K562 (cell line): ENCODE measurements at regions not wholly inside any gene's neighbourhood (a gene's known extent, or its start where the extent isn't known, plus 50 kb on each side); places are given as distances from the start of the nearest gene placed in this dataset.

Source experiments
- HCFC1 ChIP-seq: IDR thresholded peaks from 2 replicates; pipeline ENCODE4 v1.6.1; 2012; ENCODE audit warnings: low read depth, low read length, improper control_type of control experiment
- NFIX ChIP-seq: fragments of 250-450 bp; sonication (Bioruptor Pico); IDR thresholded peaks from 2 replicates; pipeline ENCODE4 v1.4.0; 2020; ENCODE audit warnings: low read depth, mild to moderate bottlenecking, moderate library complexity
- TFAM ChIP-seq: fragments of 250-450 bp; sonication (Bioruptor Pico); conservative IDR thresholded peaks from 2 replicates; pipeline ENCODE4 v1.5.0; 2021; ENCODE audit warnings: mild to moderate bottlenecking, moderate library complexity
- TF ChIP-seq, protein P1 (sequence below): fragments of 450-650 bp; formaldehyde crosslinking; IDR thresholded peaks from 2 replicates; pipeline ENCODE4 v1.4.0; 2020; ENCODE audit warnings: mild to moderate bottlenecking, mixed read lengths
- TF ChIP-seq, protein P2 (sequence below): sonication (generic); formaldehyde crosslinking; IDR thresholded peaks from 2 replicates; pipeline ENCODE4 v1.8.0; 2023; ENCODE audit warnings: mild to moderate bottlenecking, missing genetic modification reagents
- TF ChIP-seq, protein P3 (sequence below): fragments of 450-650 bp; formaldehyde crosslinking; IDR thresholded peaks from 2 replicates; pipeline ENCODE4 v1.4.0; 2020; ENCODE audit warnings: mild to moderate bottlenecking, moderate library complexity

DNA sequence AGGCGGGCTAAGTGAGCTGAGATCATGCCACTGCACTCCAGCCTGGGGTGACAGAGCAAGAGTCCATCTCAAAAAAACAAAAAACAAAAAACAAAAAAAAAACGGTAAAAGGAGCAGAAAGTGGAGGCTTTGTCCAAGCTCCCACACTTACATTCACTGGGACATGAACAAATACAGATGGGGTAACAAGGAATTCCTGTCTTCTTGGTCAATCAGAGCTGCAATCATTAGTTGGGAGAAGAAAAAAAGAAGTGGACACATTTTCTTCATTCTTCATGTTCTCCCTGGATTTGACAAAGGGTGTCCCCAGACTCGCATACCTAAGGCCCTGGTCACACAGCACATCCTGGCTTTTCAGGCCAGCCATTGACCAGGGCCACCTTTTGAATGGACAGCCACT, 124.6 kb downstream of the SOCS6 start (continued):
- TF ChIP-seq, protein P1, sequence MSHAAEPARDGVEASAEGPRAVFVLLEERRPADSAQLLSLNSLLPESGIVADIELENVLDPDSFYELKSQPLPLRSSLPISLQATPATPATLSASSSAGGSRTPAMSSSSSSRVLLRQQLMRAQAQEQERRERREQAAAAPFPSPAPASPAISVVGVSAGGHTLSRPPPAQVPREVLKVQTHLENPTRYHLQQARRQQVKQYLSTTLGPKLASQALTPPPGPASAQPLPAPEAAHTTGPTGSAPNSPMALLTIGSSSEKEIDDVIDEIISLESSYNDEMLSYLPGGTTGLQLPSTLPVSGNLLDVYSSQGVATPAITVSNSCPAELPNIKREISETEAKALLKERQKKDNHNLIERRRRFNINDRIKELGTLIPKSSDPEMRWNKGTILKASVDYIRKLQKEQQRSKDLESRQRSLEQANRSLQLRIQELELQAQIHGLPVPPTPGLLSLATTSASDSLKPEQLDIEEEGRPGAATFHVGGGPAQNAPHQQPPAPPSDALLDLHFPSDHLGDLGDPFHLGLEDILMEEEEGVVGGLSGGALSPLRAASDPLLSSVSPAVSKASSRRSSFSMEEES (CRISPR knock-in tag), result no peak
- no peak for TF ChIP-seq HCFC1
- no peak for TF ChIP-seq TFAM (CRISPR knock-in tag)
- TF ChIP-seq, protein P2, sequence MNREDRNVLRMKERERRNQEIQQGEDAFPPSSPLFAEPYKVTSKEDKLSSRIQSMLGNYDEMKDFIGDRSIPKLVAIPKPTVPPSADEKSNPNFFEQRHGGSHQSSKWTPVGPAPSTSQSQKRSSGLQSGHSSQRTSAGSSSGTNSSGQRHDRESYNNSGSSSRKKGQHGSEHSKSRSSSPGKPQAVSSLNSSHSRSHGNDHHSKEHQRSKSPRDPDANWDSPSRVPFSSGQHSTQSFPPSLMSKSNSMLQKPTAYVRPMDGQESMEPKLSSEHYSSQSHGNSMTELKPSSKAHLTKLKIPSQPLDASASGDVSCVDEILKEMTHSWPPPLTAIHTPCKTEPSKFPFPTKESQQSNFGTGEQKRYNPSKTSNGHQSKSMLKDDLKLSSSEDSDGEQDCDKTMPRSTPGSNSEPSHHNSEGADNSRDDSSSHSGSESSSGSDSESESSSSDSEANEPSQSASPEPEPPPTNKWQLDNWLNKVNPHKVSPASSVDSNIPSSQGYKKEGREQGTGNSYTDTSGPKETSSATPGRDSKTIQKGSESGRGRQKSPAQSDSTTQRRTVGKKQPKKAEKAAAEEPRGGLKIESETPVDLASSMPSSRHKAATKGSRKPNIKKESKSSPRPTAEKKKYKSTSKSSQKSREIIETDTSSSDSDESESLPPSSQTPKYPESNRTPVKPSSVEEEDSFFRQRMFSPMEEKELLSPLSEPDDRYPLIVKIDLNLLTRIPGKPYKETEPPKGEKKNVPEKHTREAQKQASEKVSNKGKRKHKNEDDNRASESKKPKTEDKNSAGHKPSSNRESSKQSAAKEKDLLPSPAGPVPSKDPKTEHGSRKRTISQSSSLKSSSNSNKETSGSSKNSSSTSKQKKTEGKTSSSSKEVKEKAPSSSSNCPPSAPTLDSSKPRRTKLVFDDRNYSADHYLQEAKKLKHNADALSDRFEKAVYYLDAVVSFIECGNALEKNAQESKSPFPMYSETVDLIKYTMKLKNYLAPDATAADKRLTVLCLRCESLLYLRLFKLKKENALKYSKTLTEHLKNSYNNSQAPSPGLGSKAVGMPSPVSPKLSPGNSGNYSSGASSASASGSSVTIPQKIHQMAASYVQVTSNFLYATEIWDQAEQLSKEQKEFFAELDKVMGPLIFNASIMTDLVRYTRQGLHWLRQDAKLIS (CRISPR knock-in tag), result no peak
- no peak for TF ChIP-seq NFIX (CRISPR knock-in tag)
- TF ChIP-seq, protein P3, sequence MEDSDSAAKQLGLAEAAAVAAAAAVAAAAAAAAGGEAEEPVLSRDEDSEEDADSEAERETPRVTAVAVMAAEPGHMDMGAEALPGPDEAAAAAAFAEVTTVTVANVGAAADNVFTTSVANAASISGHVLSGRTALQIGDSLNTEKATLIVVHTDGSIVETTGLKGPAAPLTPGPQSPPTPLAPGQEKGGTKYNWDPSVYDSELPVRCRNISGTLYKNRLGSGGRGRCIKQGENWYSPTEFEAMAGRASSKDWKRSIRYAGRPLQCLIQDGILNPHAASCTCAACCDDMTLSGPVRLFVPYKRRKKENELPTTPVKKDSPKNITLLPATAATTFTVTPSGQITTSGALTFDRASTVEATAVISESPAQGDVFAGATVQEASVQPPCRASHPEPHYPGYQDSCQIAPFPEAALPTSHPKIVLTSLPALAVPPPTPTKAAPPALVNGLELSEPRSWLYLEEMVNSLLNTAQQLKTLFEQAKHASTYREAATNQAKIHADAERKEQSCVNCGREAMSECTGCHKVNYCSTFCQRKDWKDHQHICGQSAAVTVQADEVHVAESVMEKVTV, result no peak
